Neural progenitor cell (in vitro differentiated cells): ENCODE measurements at regions not wholly inside any gene's neighbourhood (a gene's known extent, or its start where the extent isn't known, plus 50 kb on each side); places are given as distances from the start of the nearest gene placed in this dataset.

Source experiments
- DNase-seq: peaks from one replicate; pipeline ENCODE4 v3.0.0-alpha.2; 2016; ENCODE audit warnings: low spot score
- H2AFZ ChIP-seq: fragments of 200-600 bp; sonication (generic); replicated peaks from 2 replicates; pipeline ENCODE4 v1.6.1; 2016; ENCODE audit warnings: antibody characterized with exemption
- H3F3A ChIP-seq: fragments of 200-600 bp; sonication (generic); 2 replicates; pipeline ENCODE4 v1.6.1; 2016; ENCODE audit warnings: antibody characterized with exemption, low read depth
- H3K27ac ChIP-seq: fragments of 200-600 bp; sonication (generic); 2 replicates; pipeline ENCODE4 v1.5.1; 2016; ENCODE audit warnings: mild to moderate bottlenecking
- H3K27me3 ChIP-seq: fragments of 200-600 bp; sonication (generic); 2 replicates; pipeline ENCODE4 v1.6.1; 2016; ENCODE audit warnings: mild to moderate bottlenecking, moderate library complexity
- H3K36me3 ChIP-seq: fragments of 200-600 bp; sonication (generic); 2 replicates; pipeline ENCODE4 v1.5.1; 2016
- H3K4me1 ChIP-seq: fragments of 200-600 bp; sonication (generic); 2 replicates; pipeline ENCODE4 v1.6.1; 2016; ENCODE audit warnings: mixed run types
- H3K4me2 ChIP-seq: fragments of 200-600 bp; sonication (generic); 2 replicates; pipeline ENCODE4 v1.6.1; 2016
- H3K4me3 ChIP-seq: fragments of 200-600 bp; sonication (generic); 2 replicates; pipeline ENCODE4 v1.5.1; 2016
- H3K79me2 ChIP-seq: fragments of 200-600 bp; sonication (generic); 2 replicates; pipeline ENCODE4 v1.6.1; 2016; ENCODE audit warnings: low read depth
- H3K9ac ChIP-seq: fragments of 200-600 bp; sonication (generic); 2 replicates; pipeline ENCODE4 v1.6.1; 2016
- H3K9me3 ChIP-seq: fragments of 200-600 bp; sonication (generic); 2 replicates; pipeline ENCODE4 v1.5.1; 2016; ENCODE audit warnings: low read depth
- H4K20me1 ChIP-seq: fragments of 200-600 bp; sonication (generic); 2 replicates; pipeline ENCODE4 v1.6.1; 2016; ENCODE audit warnings: low read depth
- H3K27ac Mint-ChIP-seq: 3 replicates; pipeline ENCODE4 v1.8.0; 2021; ENCODE audit warnings: mixed read lengths
- H3K27me3 Mint-ChIP-seq: 2 replicates; pipeline ENCODE4 v1.8.0; 2022; ENCODE audit warnings: low read depth, mild to moderate bottlenecking, inconsistent platforms, moderate library complexity, mixed read lengths; ENCODE audit not compliant: insufficient read depth
- H3K36me3 Mint-ChIP-seq: 3 replicates; pipeline ENCODE4 v1.8.0; 2021; ENCODE audit warnings: mixed read lengths
- H3K4me1 Mint-ChIP-seq: 3 replicates; pipeline ENCODE4 v1.8.0; 2021; ENCODE audit warnings: mixed read lengths
- H3K4me3 Mint-ChIP-seq: 3 replicates; pipeline ENCODE4 v1.8.0; 2021; ENCODE audit warnings: mild to moderate bottlenecking, moderate library complexity, mixed read lengths
- H3K9me3 Mint-ChIP-seq: 3 replicates; pipeline ENCODE4 v1.8.0; 2020; ENCODE audit warnings: mixed read lengths
- CTCF ChIP-seq: fragments of 200-600 bp; sonication (generic); IDR thresholded peaks from 2 replicates; pipeline ENCODE4 v1.5.1; 2017; ENCODE audit warnings: antibody characterized with exemption, mild to moderate bottlenecking
- EZH2 ChIP-seq: fragments of 200-600 bp; sonication (generic); IDR thresholded peaks from 2 replicates; pipeline ENCODE4 v1.6.1; 2017; ENCODE audit warnings: antibody characterized with exemption, mild to moderate bottlenecking, moderate library complexity
- EZH2phosphoT487 ChIP-seq: fragments of 200-600 bp; sonication (generic); IDR thresholded peaks from 2 replicates; pipeline ENCODE4 v1.6.1; 2017; ENCODE audit warnings: antibody characterized with exemption

- no peak overlapping the region for H3K27ac Mint-ChIP-seq
- no peaks in the 10 kb centered on the region for H3K9me3 ChIP-seq
- no peak overlapping the region for H3K4me3 Mint-ChIP-seq
- H3K36me3 ChIP-seq: no peaks in the 10 kb centered on the region
- no peak overlapping the region for H3K4me2 ChIP-seq
- peaks cover 25% of the 10 kb centered on the region for H3K4me1 ChIP-seq
- no peak for TF ChIP-seq CTCF
- TF ChIP-seq EZH2: no peak
- TF ChIP-seq EZH2phosphoT487: no peak
- H3K36me3 Mint-ChIP-seq: no peaks in the 10 kb centered on the region
- peaks cover 6% of the 10 kb centered on the region for H3K27me3 Mint-ChIP-seq
- H3K27me3 ChIP-seq: no peaks in the 10 kb centered on the region
- no peaks in the 10 kb centered on the region for H4K20me1 ChIP-seq
- no peaks in the 10 kb centered on the region for H3K79me2 ChIP-seq
- no peak overlapping the region for H3K4me3 ChIP-seq
- no peaks in the 10 kb centered on the region for H3K9me3 Mint-ChIP-seq
- no peak overlapping the region for H3K9ac ChIP-seq
- no peak overlapping the region for H3K27ac ChIP-seq
- peaks cover 33% of the 10 kb centered on the region for H3K4me1 Mint-ChIP-seq
- peaks cover 5% of the 10 kb centered on the region for H3F3A ChIP-seq
- no peak for DNase-seq
- no peak overlapping the region for H2AFZ ChIP-seq
Measured at GRCh38 chr9:95763006-95763405, 112.5 kb upstream of the ERCC6L2 start.

- H3K27ac Mint-ChIP-seq: peak overlapping the region; percentile 31
- peaks cover 34% of the 10 kb centered on the region for H3K4me1 Mint-ChIP-seq
- H3K9me3 Mint-ChIP-seq: no peaks in the 10 kb centered on the region
- Histone ChIP-seq H3K36me3 (no peaks in the 10 kb centered on the region), H3K9me3 (no peaks in the 10 kb centered on the region), H3K4me2 (no peak overlapping the region), H3K27ac (no peak overlapping the region), H3K4me1 (peaks cover 25% of the 10 kb centered on the region), H3K9ac (no peak overlapping the region), H2AFZ (no peak overlapping the region), H3K27me3 (no peaks in the 10 kb centered on the region), H4K20me1 (no peaks in the 10 kb centered on the region), H3K79me2 (no peaks in the 10 kb centered on the region), H3K4me3 (no peak overlapping the region), H3F3A (peaks cover 5% of the 10 kb centered on the region)
- no peak for DNase-seq
- no peak overlapping the region for H3K4me3 Mint-ChIP-seq
- TF ChIP-seq EZH2: no peak
- TF ChIP-seq CTCF: no peak
- TF ChIP-seq EZH2phosphoT487: no peak
- H3K36me3 Mint-ChIP-seq: no peaks in the 10 kb centered on the region
- peaks cover 6% of the 10 kb centered on the region for H3K27me3 Mint-ChIP-seq
Measured at GRCh38 chr9:95762322-95762721, 113.2 kb upstream of the ERCC6L2 start.

GRCh38 chr9:95760791-95761190 is 114.7 kb upstream of the ERCC6L2 start:
- Histone ChIP-seq H3K4me3 (no peak overlapping the region), H3K79me2 (no peaks in the 10 kb centered on the region), H4K20me1 (no peaks in the 10 kb centered on the region), H3K9ac (no peak overlapping the region), H3K4me1 (peaks cover 38% of the 10 kb centered on the region), H3K9me3 (no peaks in the 10 kb centered on the region), H3K36me3 (no peaks in the 10 kb centered on the region), H2AFZ (no peak overlapping the region), H3F3A (no peaks in the 10 kb centered on the region), H3K4me2 (no peak overlapping the region), H3K27ac (no peak overlapping the region), H3K27me3 (no peaks in the 10 kb centered on the region)
- Mint-ChIP-seq H3K27me3 (peaks cover 6% of the 10 kb centered on the region), H3K9me3 (no peaks in the 10 kb centered on the region), H3K4me3 (no peak overlapping the region), H3K4me1 (peaks cover 32% of the 10 kb centered on the region), H3K36me3 (no peaks in the 10 kb centered on the region), H3K27ac (no peak overlapping the region)
- TF ChIP-seq EZH2phosphoT487 (no peak), CTCF (no peak), EZH2 (no peak)
- DNase-seq: peak; percentile 47
